ENCODE measurements at regions not wholly inside any gene's neighbourhood (a gene's known extent, or its start where the extent isn't known, plus 50 kb on each side); places are given as distances from the start of the nearest gene placed in this dataset.
"Not testable (repeated sequence)": the region's sequence is repeated elsewhere in the genome, so short reads cannot be mapped to it uniquely, and the experiment has no call there.

GRCh38 chr11:71130106-71130505, 122.3 kb downstream of the SHANK2 start:
- TF ChIP-seq POLR2A (IDR thresholded peaks at IDR 0.05) (no peak), EP300 (IDR thresholded peaks at IDR 0.05) (no peak), POLR2AphosphoS5 (IDR thresholded peaks at IDR 0.05) (no peak), CTCF (IDR thresholded peaks at IDR 0.05) (no peak)
- H3K27ac ChIP-seq: no peak overlapping the region
- H3K27me3 ChIP-seq: no peaks in the 10 kb centered on the region
- no peak overlapping the region for H3K4me3 ChIP-seq
- H3K4me1 ChIP-seq: no peaks in the 10 kb centered on the region
- H3K36me3 ChIP-seq: no peaks in the 10 kb centered on the region
- 82 to 100% methylated on average over 2 of the region's 8 CpGs for WGBS, 2 donors (ENCODE audit: low coverage in 1 of 2)
- H3K9me3 ChIP-seq: no peaks in the 10 kb centered on the region
- ATAC-seq: no peak

- ATAC-seq: no peak
- Histone ChIP-seq H3K27ac (no peak overlapping the region), H3K4me1 (no peaks in the 10 kb centered on the region), H3K4me3 (no peak overlapping the region), H3K36me3 (no peaks in the 10 kb centered on the region), H3K27me3 (no peaks in the 10 kb centered on the region), H3K9me3 (no peaks in the 10 kb centered on the region)
- WGBS, 2 donors (ENCODE audit: low coverage in 1 of 2): 83 to 92% methylated on average over 4 of the region's 5 CpGs
- TF ChIP-seq POLR2AphosphoS5 (IDR thresholded peaks at IDR 0.05) (no peak), POLR2A (IDR thresholded peaks at IDR 0.05) (no peak)
Observed at GRCh38 chr11:71129624-71130023, 122.8 kb downstream of the SHANK2 start.

GRCh38 chr11:71127806-71128205, 124.6 kb downstream of the SHANK2 start:
- ATAC-seq: no peak
- Histone ChIP-seq H3K4me3 (no peak overlapping the region), H3K9me3 (no peaks in the 10 kb centered on the region), H3K36me3 (no peaks in the 10 kb centered on the region), H3K4me1 (no peaks in the 10 kb centered on the region), H3K27ac (no peak overlapping the region), H3K27me3 (no peaks in the 10 kb centered on the region)
- WGBS, 2 donors (ENCODE audit: low coverage in 1 of 2): 80 to 95% methylated on average over 1 to 8 of the region's 11 CpGs
- TF ChIP-seq POLR2AphosphoS5 (IDR thresholded peaks at IDR 0.05) (no peak), EP300 (IDR thresholded peaks at IDR 0.05) (no peak), CTCF (IDR thresholded peaks at IDR 0.05) (no peak)

- H3K27me3 ChIP-seq, H3K4me1 ChIP-seq, ATAC-seq, H3K36me3 ChIP-seq, H3K27ac ChIP-seq, H3K9me3 ChIP-seq, H3K4me3 ChIP-seq: not testable (repeated sequence)
- WGBS, 2 donors (ENCODE audit: low coverage in 1 of 2): 49 to 61% methylated on average over 4 to 5 of the region's 5 CpGs
Observed at GRCh38 chr11:71126401-71126800, 126.0 kb downstream of the SHANK2 start.

GRCh38 chr11:71125150-71125549, 127.2 kb downstream of the SHANK2 start:
- 63 to 68% methylated on average over 3 of the region's 3 CpGs for WGBS, 2 donors (ENCODE audit: low coverage in 1 of 2)
- no peak for ATAC-seq
- Histone ChIP-seq H3K9me3 (no peaks in the 10 kb centered on the region), H3K27me3 (peaks cover 11% of the 10 kb centered on the region), H3K36me3 (no peaks in the 10 kb centered on the region), H3K4me3 (no peak overlapping the region), H3K4me1 (no peaks in the 10 kb centered on the region), H3K27ac (no peak overlapping the region)
- TF ChIP-seq CTCF (IDR thresholded peaks at IDR 0.05) (no peak), POLR2AphosphoS5 (IDR thresholded peaks at IDR 0.05) (no peak), POLR2A (IDR thresholded peaks at IDR 0.05) (no peak), EP300 (IDR thresholded peaks at IDR 0.05) (no peak)

- 82 to 100% methylated on average over 1 to 2 of the region's 2 CpGs for WGBS, 2 donors (ENCODE audit: low coverage in 1 of 2)
- Histone ChIP-seq H3K36me3 (no peaks in the 10 kb centered on the region), H3K9me3 (no peaks in the 10 kb centered on the region), H3K4me1 (no peaks in the 10 kb centered on the region), H3K27me3 (peaks cover 11% of the 10 kb centered on the region), H3K4me3 (no peak overlapping the region), H3K27ac (no peak overlapping the region)
- no peak for ATAC-seq
- no peak for TF ChIP-seq POLR2AphosphoS5 (IDR thresholded peaks at IDR 0.05)
- no peak for TF ChIP-seq CTCF (IDR thresholded peaks at IDR 0.05)
- TF ChIP-seq POLR2A (IDR thresholded peaks at IDR 0.05): no peak
- TF ChIP-seq EP300 (IDR thresholded peaks at IDR 0.05): no peak
Observed at GRCh38 chr11:71124127-71124526, 128.2 kb downstream of the SHANK2 start.

Data from gastroesophageal sphincter (tissue), 4 donors.